PC-3 (cell line): ENCODE measurements at regions not wholly inside any gene's neighbourhood (a gene's known extent, or its start where the extent isn't known, plus 50 kb on each side); places are given as distances from the start of the nearest gene placed in this dataset.

ENCODE experiments used
- ATAC-seq: fragments of 200-7000 bp; cut with Tn5 transposase; 2 replicates; pipeline ENCODE4 v1.9.1; 2020; ENCODE audit warnings: mild to moderate bottlenecking, moderate library complexity
- BruUV-seq: library from RNA; stranded (reverse); fragments of 400-500 nt; replicated peaks from 2 replicates; lab custom pipeline; 2021; lab: Mats Ljungman, UMichigan
- CTCF ChIA-PET: fragments of 300-600 bp; sonication (Branson Sonifier 250); formaldehyde crosslinking; loops from one replicate; lab custom pipeline; 2022; ENCODE audit warnings: antibody characterized with exemption; lab: Charles Lee
- POLR2A ChIA-PET: fragments of 300-600 bp; sonication (Branson Sonifier 250); formaldehyde crosslinking; loops from one replicate; lab custom pipeline; 2022; ENCODE audit warnings: antibody characterized with exemption; ENCODE audit not compliant: unreplicated experiment; lab: Charles Lee
- DNase-seq: peaks from one replicate; pipeline ENCODE4 v3.0.0-alpha.2; 2015
- H2AFZ ChIP-seq: fragments of 300-600 bp; sonication (generic); 2 replicates; pipeline ENCODE4 v1.6.0; 2016; ENCODE audit warnings: antibody characterized with exemption, low read length
- H3F3A ChIP-seq: fragments of 300-600 bp; sonication (generic); one replicate; pipeline ENCODE4 v1.6.0; 2017; ENCODE audit warnings: antibody characterized with exemption, low read length, control low read depth, mild to moderate bottlenecking; ENCODE audit not compliant: unreplicated experiment
- H3K27ac ChIP-seq: fragments of 300-600 bp; sonication (generic); 2 replicates; pipeline ENCODE4 v1.5.1; 2016; ENCODE audit warnings: mild to moderate bottlenecking, low read length
- H3K27me3 ChIP-seq: fragments of 300-600 bp; sonication (generic); 2 replicates; pipeline ENCODE4 v1.6.1; 2016; ENCODE audit warnings: low read length, mixed read lengths
- H3K36me3 ChIP-seq: fragments of 300-600 bp; sonication (generic); 2 replicates; pipeline ENCODE4 v1.6.1; 2016; ENCODE audit warnings: low read depth, mixed run types, low read length, mixed read lengths
- H3K4me1 ChIP-seq: fragments of 300-600 bp; sonication (generic); 2 replicates; pipeline ENCODE4 v1.5.1; 2016; ENCODE audit warnings: low read length; ENCODE audit not compliant: insufficient read depth
- H3K4me2 ChIP-seq: fragments of 300-600 bp; sonication (generic); 2 replicates; pipeline ENCODE4 v1.6.0; 2016; ENCODE audit warnings: low read length
- H3K4me3 ChIP-seq: fragments of 300-600 bp; sonication (generic); 2 replicates; pipeline ENCODE4 v1.5.1; 2016; ENCODE audit warnings: mild to moderate bottlenecking, low read length, mixed read lengths
- H3K79me2 ChIP-seq: fragments of 300-600 bp; sonication (generic); 2 replicates; pipeline ENCODE4 v1.6.1; 2017; ENCODE audit warnings: low read length, mixed read lengths
- H3K9ac ChIP-seq: fragments of 300-600 bp; sonication (generic); 2 replicates; pipeline ENCODE4 v1.6.0; 2016; ENCODE audit warnings: mild to moderate bottlenecking, low read length
- H3K9me2 ChIP-seq: fragments of 300-600 bp; sonication (generic); replicated peaks from 2 replicates; pipeline ENCODE4 v1.6.1; 2016; ENCODE audit warnings: mixed run types, low read length, mixed read lengths
- H3K9me3 ChIP-seq: fragments of 300-600 bp; sonication (generic); 2 replicates; pipeline ENCODE4 v1.6.1; 2016; ENCODE audit warnings: low read length, mixed read lengths
- H4K20me1 ChIP-seq: fragments of 300-600 bp; sonication (generic); 2 replicates; pipeline ENCODE4 v1.6.1; 2016; ENCODE audit warnings: low read length, mixed read lengths
- EZH2 ChIP-seq: fragments of 300-600 bp; sonication (generic); IDR thresholded peaks from one replicate; pipeline ENCODE4 v1.6.1; 2017; ENCODE audit warnings: antibody characterized with exemption, mild to moderate bottlenecking, low read length; ENCODE audit not compliant: unreplicated experiment
- EZH2phosphoT487 ChIP-seq: fragments of 300-600 bp; sonication (generic); IDR thresholded peaks from 2 replicates; pipeline ENCODE4 v1.6.1; 2018; ENCODE audit warnings: mild to moderate bottlenecking, antibody characterized with exemption, low read length, borderline replicate concordance
- intact Hi-C: fragments of 100-400 bp; cut with micrococcal nuclease; formaldehyde crosslinking; loops from 2 replicates; pipeline ENCODE4 v1.9.0; 2023
- TF ChIP-seq, protein P1 (sequence below): fragments of 300-600 bp; sonication (generic); conservative IDR thresholded peaks from 2 replicates; pipeline ENCODE4 v1.5.1; 2017; ENCODE audit warnings: antibody characterized with exemption, low read depth, mild to moderate bottlenecking, low read length

DNA sequence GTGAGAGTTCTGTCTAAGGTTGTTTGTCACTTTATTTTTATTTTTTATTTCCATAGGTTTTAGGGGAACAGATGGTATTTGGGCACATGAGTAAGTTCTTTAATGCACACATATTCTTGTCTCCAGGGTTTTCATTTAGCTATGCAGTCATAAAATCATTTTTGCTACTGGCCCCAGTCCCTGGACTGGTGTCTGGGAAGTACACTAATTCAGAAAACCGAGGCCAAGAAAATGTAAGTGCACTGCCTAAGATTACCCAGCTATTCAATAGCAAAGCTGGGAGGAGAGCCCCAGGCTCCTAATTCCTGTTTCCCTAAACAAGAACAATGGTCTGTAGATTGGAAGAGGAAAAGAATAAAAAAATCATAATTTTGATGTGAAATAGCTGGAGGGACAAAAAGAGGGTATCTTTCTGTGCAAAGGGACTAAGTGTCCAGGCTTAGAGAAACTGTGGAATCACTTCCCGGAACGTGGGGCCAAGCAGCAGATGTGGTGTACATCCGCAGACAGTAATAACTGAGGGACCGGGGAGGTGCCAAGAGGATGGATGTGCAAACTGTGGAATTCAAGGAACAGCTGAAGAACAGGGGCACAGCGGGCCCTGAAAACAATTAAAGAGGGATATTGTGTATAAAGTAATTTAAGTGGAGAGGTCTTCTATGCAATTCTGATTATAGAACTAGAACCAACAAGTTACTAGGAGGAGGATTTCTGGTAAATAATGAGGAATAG lies 236.3 kb downstream of the ACKR3 start:
- H3K9me2 ChIP-seq, result no peaks in the 10 kb centered on the region
- no peaks in the 10 kb centered on the region for H3K36me3 ChIP-seq
- no peaks in the 10 kb centered on the region for H3K79me2 ChIP-seq
- H3K4me3 ChIP-seq, result no peak overlapping the region
- no peak for DNase-seq
- no peaks in the 10 kb centered on the region for H3K4me1 ChIP-seq
- H3K9me3 ChIP-seq, result 0 out of 2 replicates have a peak, but pooled peaks cover 6% of the 10 kb centered on the region
- no peaks in the 10 kb centered on the region for H4K20me1 ChIP-seq
- H3K9ac ChIP-seq, result no peak overlapping the region
- BruUV-seq, result no TSS peak
- H2AFZ ChIP-seq, result no peak overlapping the region
- H3K27ac ChIP-seq, result no peak overlapping the region
- ChIA-PET CTCF (no interaction called here), POLR2A (no interaction called here)
- H3K4me2 ChIP-seq, result no peak overlapping the region
- ATAC-seq, result no peak
- H3F3A ChIP-seq, result no peaks in the 10 kb centered on the region
- no peak for TF ChIP-seq EZH2phosphoT487
- TF ChIP-seq, protein P1, sequence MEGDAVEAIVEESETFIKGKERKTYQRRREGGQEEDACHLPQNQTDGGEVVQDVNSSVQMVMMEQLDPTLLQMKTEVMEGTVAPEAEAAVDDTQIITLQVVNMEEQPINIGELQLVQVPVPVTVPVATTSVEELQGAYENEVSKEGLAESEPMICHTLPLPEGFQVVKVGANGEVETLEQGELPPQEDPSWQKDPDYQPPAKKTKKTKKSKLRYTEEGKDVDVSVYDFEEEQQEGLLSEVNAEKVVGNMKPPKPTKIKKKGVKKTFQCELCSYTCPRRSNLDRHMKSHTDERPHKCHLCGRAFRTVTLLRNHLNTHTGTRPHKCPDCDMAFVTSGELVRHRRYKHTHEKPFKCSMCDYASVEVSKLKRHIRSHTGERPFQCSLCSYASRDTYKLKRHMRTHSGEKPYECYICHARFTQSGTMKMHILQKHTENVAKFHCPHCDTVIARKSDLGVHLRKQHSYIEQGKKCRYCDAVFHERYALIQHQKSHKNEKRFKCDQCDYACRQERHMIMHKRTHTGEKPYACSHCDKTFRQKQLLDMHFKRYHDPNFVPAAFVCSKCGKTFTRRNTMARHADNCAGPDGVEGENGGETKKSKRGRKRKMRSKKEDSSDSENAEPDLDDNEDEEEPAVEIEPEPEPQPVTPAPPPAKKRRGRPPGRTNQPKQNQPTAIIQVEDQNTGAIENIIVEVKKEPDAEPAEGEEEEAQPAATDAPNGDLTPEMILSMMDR, result no peak
- no peak for TF ChIP-seq EZH2
- intact Hi-C loops, result no loop called here
- H3K27me3 ChIP-seq, result no peaks in the 10 kb centered on the region

DNA sequence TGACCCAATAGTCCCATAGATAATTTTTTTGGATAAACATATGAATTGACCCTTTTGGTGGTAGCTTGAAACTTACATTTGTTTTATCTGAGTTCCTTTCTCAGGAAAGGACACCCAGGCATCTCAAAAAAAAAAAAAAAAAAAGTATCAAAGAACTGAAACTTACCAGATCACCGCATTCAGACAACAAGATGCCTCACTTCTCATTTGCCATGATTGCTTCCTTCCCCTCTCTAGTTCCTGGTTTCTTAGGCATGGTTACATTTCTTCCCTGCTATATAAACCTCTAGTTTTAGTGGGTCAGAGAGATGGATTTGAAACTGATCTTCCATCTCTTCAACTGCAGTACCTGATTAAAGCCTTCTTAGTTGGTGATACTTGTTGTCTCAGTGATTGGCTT lies 240.1 kb downstream of the ACKR3 start:
- Histone ChIP-seq H3K27ac (no peak overlapping the region), H3K79me2 (no peaks in the 10 kb centered on the region), H3K4me2 (no peak overlapping the region), H4K20me1 (no peaks in the 10 kb centered on the region), H3K9me3 (0 out of 2 replicates have a peak, but pooled peaks cover 6% of the 10 kb centered on the region), H3K27me3 (no peaks in the 10 kb centered on the region), H3K4me3 (no peak overlapping the region), H2AFZ (no peak overlapping the region), H3K4me1 (peaks cover 4% of the 10 kb centered on the region; the same call in 1 of the 2 replicates), H3F3A (no peaks in the 10 kb centered on the region), H3K36me3 (no peaks in the 10 kb centered on the region), H3K9me2 (no peaks in the 10 kb centered on the region), H3K9ac (no peak overlapping the region)
- POLR2A ChIA-PET, result no interaction called here
- no TSS peak for BruUV-seq
- CTCF ChIA-PET, result no interaction called here
- TF ChIP-seq, protein P1, result no peak
- TF ChIP-seq EZH2 (no peak), EZH2phosphoT487 (no peak)
- DNase-seq (no peak), ATAC-seq (no peak)
- intact Hi-C loops, result no loop called here

DNA sequence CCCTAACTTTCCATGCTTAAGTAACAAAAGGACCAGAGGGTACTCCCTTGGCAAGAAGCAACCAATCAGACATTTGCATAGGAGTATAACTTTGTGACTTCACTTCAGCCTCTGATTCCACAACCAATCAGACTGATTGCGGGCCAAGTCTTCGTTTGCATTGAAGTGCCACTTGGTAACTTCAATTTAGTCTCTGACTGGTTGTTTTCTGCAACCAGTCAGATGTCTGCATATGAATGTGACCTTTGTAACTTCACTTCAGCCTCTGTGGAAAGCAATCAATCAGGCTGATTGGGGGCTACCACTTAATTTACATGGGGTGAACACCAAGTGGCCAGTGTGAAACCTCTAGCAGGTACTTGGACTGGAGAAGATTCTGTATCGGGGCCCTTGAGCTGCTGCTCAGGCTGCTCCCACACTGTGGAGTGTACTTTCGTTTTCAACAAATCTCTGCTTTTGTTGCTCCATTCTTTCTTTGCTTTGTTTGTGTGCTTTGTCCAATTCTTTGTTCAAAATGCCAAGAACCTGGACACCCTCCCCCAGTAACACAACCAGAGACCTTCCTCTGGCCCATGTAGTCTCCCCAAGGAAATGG lies 241.5 kb downstream of the ACKR3 start:
- intact Hi-C loops, result no loop called here
- Histone ChIP-seq H3K27ac (no peak overlapping the region), H4K20me1 (no peaks in the 10 kb centered on the region), H3K79me2 (no peaks in the 10 kb centered on the region), H2AFZ (no peak overlapping the region), H3K9me3 (0 out of 2 replicates have a peak, but pooled peaks cover 6% of the 10 kb centered on the region), H3K4me1 (peaks cover 4% of the 10 kb centered on the region; the same call in 1 of the 2 replicates), H3K4me2 (no peak overlapping the region), H3K9ac (no peak overlapping the region), H3K9me2 (no peaks in the 10 kb centered on the region), H3K4me3 (no peak overlapping the region), H3F3A (no peaks in the 10 kb centered on the region), H3K27me3 (no peaks in the 10 kb centered on the region), H3K36me3 (no peaks in the 10 kb centered on the region)
- ATAC-seq (no peak), DNase-seq (no peak)
- BruUV-seq, result no TSS peak
- CTCF ChIA-PET, result no interaction called here
- POLR2A ChIA-PET, result no interaction called here
- TF ChIP-seq, protein P1, result no peak
- TF ChIP-seq EZH2 (no peak), EZH2phosphoT487 (no peak)
